HG02870 (cell line): ENCODE measurements at regions not wholly inside any gene's neighbourhood (a gene's known extent, or its start where the extent isn't known, plus 50 kb on each side); places are given as distances from the start of the nearest gene placed in this dataset.

Source experiments
- ATAC-seq: cut with Tn5 transposase; IDR thresholded peaks from one replicate; pipeline ENCODE4 v1.9.1; 2021; ENCODE audit warnings: mild to moderate bottlenecking, moderate library complexity; ENCODE audit not compliant: unreplicated experiment

DNA sequence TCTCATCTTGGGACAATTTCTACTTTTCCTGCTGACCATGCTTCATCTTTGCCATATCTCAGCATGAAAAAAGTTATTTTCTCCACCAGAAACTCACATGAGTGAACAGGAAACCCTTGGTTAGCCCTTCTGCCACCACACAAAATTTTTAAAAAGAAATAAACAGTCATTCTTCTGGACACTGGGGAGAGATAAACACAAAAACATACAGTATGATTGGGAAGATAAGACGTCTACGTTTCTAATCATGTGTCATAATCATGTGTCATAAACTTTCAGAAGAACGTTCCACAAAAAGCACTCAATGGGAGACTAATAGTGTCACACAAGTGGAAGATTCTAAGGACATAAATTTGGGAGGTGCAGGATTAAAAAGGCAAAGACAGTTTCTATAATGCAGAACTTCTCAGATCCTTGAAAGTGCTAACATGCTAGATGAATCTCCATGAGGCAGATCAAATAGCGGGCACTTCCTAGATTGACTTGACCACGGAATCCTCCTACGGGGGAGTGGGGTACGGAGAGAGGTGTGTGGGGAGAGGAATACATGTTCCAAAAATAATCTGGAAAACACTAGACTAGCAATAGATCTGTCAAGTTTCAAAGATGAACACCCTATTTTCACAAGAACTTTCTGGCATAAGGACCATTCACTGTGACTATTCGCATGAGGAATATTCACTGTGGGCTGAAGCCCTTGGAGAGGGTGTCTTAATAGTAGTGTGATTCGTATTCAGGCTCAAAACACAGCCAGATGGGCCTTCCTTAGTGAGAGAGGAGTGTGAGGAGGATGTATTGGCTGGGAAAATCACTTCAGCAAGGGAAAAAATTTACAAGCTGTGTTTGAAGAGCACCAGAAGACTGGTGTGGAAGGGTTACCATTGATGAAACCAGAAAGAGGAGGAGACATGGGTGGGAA, 206.7 kb downstream of the SETD4 start:
- ATAC-seq = no peak

- ATAC-seq = no peak
Measured at GRCh38 chr21:35852820-35853219, 207.5 kb downstream of the SETD4 start.

DNA sequence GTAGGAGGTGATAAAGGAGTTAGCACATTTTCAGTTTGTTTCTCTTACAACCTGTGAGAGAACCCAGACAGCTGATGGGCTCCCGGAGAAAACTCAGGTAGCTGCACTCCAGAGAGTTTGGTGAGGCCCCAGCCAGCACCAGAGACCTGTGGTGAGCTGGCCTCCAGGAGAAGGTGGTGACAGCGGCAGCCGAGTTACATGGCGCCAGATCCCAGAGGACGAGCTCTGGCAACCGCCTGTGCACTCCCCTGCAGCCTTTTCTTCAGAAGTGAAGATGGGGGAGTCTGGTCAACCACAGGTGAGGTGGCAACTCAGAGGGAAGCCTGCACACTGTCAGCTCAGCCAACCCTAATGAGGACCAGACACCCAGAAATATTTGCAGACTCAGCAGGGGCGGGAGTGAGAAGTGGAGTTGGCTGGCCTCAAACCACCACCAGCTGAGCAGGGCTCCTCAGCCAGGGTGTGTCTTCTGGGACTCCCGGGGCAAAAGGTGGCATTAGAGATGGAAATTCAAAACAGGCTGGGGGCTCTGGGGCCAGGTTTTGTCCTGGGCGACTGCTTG, 209.7 kb downstream of the SETD4 start:
- ATAC-seq = no peak

GRCh38 chr21:35850029-35850428, 210.3 kb downstream of the SETD4 start:
- no peak for ATAC-seq

- no peak for ATAC-seq
Measured at GRCh38 chr21:35849144-35849543, 211.2 kb downstream of the SETD4 start.

DNA sequence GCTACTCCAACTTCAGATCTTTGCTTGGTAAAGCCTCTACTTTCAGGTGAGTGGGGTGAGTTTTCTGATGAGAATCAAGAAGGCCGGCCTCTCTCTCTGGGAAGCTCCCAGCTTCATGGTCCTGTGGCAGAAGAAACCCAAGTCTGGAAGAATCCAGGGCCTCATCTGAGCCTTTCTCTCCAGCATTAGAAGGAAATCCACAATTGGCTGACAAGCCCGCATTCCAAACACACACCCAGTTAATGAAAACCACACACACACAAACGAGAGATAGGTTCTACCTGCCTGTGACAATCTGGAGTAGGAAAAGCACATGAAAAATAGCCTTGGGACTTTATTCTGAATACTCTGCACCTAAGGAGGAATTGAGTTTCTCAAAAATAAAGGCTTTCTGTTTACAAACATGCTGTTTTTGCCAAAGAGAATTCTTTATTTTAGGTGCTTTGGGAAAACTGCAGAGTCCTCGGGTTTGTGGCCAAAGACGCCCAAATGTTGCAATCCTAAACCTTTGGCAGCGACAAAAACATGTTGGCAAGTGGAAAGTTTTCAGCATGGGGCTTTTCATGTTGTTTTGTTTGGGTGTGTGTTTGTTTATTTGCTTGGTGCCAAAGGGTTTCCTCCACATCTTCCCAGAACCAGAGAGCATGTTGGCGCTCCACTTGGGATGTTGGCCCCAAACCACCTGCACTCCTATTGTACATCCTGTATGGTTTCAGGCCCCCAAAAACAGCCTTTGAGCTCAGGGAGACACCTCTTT, 216.2 kb downstream of the SETD4 start:
- no peak for ATAC-seq

- ATAC-seq = no peak
Measured at GRCh38 chr21:35840949-35841348, 219.4 kb downstream of the SETD4 start.

GRCh38 chr21:35840197-35840799, 220.0 kb downstream of the SETD4 start:
- ATAC-seq = no peak

GRCh38 chr21:35838987-35839763, 221.2 kb downstream of the SETD4 start:
- no peak for ATAC-seq

DNA sequence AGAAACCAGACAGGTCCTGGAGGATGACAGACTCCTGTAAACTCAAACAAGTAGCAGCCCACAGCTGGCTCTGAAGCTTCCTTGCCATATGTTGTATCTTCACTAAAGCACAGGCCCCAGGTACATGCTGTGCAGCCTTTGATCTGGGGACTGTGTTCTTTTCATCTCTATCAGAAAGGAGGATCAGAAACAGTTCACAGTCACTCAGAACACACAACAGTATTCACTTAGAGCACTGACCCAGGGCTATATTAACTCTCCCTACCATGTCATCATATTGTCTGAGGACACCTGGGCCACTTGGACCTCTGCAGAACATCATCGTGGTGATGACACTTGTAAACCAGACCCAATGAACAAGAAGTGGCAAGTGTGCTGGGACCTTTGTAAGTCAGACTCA, 222.0 kb downstream of the SETD4 start:
- no peak for ATAC-seq

GRCh38 chr21:35833991-35834390, 226.3 kb downstream of the SETD4 start:
- no peak for ATAC-seq

GRCh38 chr21:35833388-35833787, 226.9 kb downstream of the SETD4 start:
- no peak for ATAC-seq

DNA sequence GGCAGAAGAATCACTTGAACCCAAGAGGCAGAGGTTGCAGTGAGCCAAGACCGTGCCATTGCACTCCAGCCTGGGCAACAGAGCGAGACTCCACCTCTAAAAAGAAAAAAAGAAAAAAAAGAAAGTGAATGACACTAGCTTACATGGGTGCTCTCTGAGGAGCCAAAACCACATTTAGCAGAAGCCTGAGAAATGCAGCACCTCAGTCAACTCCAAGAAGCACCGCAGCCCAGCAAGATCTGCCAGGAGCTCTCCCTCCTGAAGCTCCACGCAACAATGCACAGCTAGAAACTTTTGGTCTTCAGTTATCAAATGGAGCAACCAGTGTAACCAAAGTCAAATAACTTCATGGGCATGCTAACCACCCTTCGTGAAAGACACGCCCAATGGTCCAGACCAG, 229.1 kb downstream of the SETD4 start:
- no peak for ATAC-seq

GRCh38 chr21:35829067-35829466, 231.3 kb downstream of the SETD4 start:
- no peak for ATAC-seq

DNA sequence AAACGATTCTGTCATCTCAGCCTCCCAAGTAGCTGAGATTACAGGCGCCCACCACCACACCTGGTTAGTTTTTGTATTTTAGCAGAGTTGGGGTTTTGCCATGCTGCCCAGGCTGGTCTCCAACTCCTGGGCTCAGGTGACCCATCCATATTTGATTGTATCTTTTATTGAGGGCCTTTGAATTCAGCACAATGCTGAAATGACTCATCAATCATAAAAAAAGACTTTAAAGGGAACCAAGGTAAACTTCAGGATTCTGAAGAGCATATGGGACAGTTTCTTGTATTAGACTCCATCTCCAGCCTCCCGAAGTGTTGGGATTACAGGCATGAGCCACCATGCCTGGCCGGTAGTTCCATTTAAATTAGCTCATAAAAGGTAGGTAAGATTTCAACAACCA, 232.2 kb downstream of the SETD4 start:
- ATAC-seq = no peak

- ATAC-seq = no peak
Measured at GRCh38 chr21:35827004-35827403, 233.3 kb downstream of the SETD4 start.

DNA sequence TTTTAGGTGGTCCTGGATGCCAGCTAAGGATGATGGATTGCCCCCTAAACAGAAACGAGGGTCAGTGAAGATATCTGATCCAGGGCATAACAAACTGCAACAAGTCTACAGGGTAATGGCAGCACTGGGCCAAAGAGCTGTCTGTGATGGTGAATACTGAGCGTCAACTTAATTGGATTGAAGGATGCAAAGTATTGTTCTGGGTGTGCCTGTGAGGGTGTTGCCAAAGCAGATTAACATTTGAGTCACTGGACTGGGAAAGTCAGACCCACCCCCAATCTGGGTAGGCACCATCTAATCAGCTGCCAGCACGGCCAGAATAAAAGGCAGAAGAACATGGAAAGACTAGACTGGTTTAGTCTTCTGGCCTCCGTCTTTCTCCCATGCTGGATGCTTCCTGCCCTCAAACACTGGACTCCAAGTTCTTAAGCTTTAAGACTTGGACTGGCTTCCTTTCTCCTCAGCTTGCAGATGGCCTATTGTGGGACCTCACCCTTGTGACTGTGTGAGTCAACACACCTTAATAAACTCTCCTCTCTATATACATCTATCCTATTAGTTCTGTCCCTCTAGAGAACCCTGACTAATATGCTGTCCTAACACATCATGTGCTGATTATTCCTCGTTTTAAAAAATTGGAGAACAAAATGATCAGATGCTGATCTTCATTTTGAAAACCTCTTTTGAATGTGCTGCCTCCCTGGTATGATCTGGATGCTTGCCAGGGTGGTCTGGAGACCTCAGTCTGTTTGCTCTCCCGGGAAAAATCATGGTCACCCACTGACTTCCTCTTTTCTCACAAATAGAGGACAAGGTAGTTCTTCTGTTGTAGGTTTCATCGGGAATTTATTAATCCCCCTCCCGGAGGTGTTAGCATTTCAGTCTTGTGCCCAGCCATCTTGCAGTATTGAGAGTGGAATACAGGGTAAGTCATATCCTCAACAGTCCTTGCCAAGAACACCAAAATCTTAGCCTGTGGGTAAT, 234.7 kb downstream of the SETD4 start:
- no peak for ATAC-seq

- no peak for ATAC-seq
Measured at GRCh38 chr21:35824136-35824535, 236.2 kb downstream of the SETD4 start.

DNA sequence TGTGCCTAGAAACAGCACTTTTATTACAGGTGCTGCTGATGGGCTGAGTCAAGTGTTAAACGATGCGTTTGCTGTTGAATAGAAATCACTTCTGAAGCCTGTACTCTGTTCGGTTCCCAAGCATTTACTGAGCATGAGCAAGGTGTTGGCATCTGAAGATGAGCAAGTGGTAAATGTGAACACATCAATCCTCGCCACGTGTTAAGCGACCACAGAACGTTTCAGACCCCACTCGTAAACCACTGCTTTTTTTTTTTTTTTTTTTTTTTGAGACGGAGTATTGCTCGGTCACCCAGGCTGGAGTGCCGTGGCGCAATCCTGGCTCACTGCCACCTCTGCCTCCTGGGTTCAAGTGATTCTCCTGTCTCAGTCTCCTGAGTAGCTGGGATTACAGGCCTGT, 241.2 kb downstream of the SETD4 start:
- no peak for ATAC-seq
